OCI-LY1 (cell line): ENCODE measurements at regions not wholly inside any gene's neighbourhood (a gene's known extent, or its start where the extent isn't known, plus 50 kb on each side); places are given as distances from the start of the nearest gene placed in this dataset.

Experiments
- H2AFZ ChIP-seq: fragments of 200-600 bp; sonication (generic), shearing (Covaris generic); 2 replicates; pipeline ENCODE4 v1.6.0; 2014; ENCODE audit warnings: antibody characterized with exemption, mild to moderate bottlenecking, low read length
- H3F3A ChIP-seq: fragments of 200-600 bp; sonication (generic), shearing (Covaris generic); 2 replicates; pipeline ENCODE4 v1.6.0; 2014; ENCODE audit warnings: mild to moderate bottlenecking, antibody characterized with exemption, low read length, moderate library complexity; ENCODE audit not compliant: insufficient read depth
- H3K27ac ChIP-seq: fragments of 200-600 bp; sonication (generic); 2 replicates; pipeline ENCODE4 v1.5.1; 2014; ENCODE audit warnings: low read length, mixed run types, mild to moderate bottlenecking, low read depth; ENCODE audit not compliant: poor library complexity, severe bottlenecking
- H3K27me3 ChIP-seq: fragments of 200-600 bp; sonication (generic); 2 replicates; pipeline ENCODE4 v1.6.0; 2014; ENCODE audit warnings: antibody characterized with exemption, mild to moderate bottlenecking, low read length, moderate library complexity; ENCODE audit not compliant: insufficient read depth
- H3K36me3 ChIP-seq: fragments of 200-600 bp; sonication (generic); 2 replicates; pipeline ENCODE4 v1.6.1; 2014; ENCODE audit warnings: mild to moderate bottlenecking, antibody characterized with exemption, low read length, moderate library complexity, mixed read lengths; ENCODE audit not compliant: insufficient read depth
- H3K4me1 ChIP-seq: fragments of 200-600 bp; sonication (generic); 2 replicates; pipeline ENCODE4 v1.5.1; 2014; ENCODE audit warnings: mild to moderate bottlenecking, low read length, moderate library complexity; ENCODE audit not compliant: insufficient read depth, severe bottlenecking
- H3K4me2 ChIP-seq: fragments of 200-600 bp; sonication (generic), shearing (Covaris generic); 2 replicates; pipeline ENCODE4 v1.6.1; 2014; ENCODE audit warnings: low read length
- H3K4me3 ChIP-seq: fragments of 200-600 bp; sonication (generic); 2 replicates; pipeline ENCODE4 v1.5.1; 2014; ENCODE audit warnings: low read length, low read depth, mild to moderate bottlenecking, mixed read lengths; ENCODE audit not compliant: poor library complexity, severe bottlenecking
- H3K79me2 ChIP-seq: fragments of 200-600 bp; shearing (Covaris generic); 2 replicates; pipeline ENCODE4 v1.6.1; 2016; ENCODE audit warnings: mixed run types, low read length, mixed read lengths; ENCODE audit not compliant: insufficient read depth
- H3K9ac ChIP-seq: fragments of 200-600 bp; sonication (generic), shearing (Covaris generic); 2 replicates; pipeline ENCODE4 v1.6.1; 2014; ENCODE audit warnings: mild to moderate bottlenecking, low read length, mixed read lengths
- H3K9me2 ChIP-seq: fragments of 200-600 bp; sonication (generic), shearing (Covaris generic); 2 replicates; pipeline ENCODE4 v1.6.1; 2014; ENCODE audit warnings: low read depth, mild to moderate bottlenecking, low read length, mixed read lengths
- H3K9me3 ChIP-seq: fragments of 200-600 bp; shearing (Covaris generic); 2 replicates; pipeline ENCODE4 v1.6.1; 2014; ENCODE audit warnings: low read length, mixed read lengths
- H4K20me1 ChIP-seq: fragments of 200-600 bp; sonication (generic), shearing (Covaris generic); 2 replicates; pipeline ENCODE4 v1.6.0; 2016; ENCODE audit warnings: mild to moderate bottlenecking, low read length; ENCODE audit not compliant: insufficient read depth
- EZH2 ChIP-seq: fragments of 200-600 bp; sonication (generic), shearing (Covaris generic); IDR thresholded peaks from 2 replicates; pipeline ENCODE4 v1.8.0; 2017; ENCODE audit warnings: borderline replicate concordance, mixed run types, mild to moderate bottlenecking, antibody characterized with exemption, low read length, moderate library complexity, mixed read lengths
- TF ChIP-seq, protein P1 (sequence below): fragments of 200-600 bp; sonication (generic), shearing (Covaris generic); IDR thresholded peaks from 2 replicates; pipeline ENCODE4 v1.5.1; 2017; ENCODE audit warnings: mild to moderate bottlenecking, antibody characterized with exemption, low read length, moderate library complexity, mixed read lengths

DNA sequence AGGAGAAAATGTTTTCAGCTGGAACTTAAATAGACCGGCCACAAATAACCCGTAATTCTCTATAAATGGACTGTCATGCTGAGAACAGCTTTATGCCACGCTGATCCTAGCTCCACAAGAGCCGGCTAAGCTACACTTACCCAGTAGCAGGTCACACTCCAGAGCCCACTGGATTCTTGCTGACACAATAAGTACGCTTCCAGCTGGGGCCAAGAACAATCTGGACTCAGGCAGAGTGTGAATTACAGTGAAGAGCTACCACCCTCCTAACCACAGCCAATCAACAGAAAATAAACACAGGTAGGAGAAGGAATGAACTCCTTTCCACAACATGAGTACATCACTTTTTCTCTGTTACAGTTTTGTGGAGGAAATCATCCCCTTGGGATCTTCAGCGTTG, 531.3 kb downstream of the GALC start:
- H3K27me3 ChIP-seq: no peaks in the 10 kb centered on the region

DNA sequence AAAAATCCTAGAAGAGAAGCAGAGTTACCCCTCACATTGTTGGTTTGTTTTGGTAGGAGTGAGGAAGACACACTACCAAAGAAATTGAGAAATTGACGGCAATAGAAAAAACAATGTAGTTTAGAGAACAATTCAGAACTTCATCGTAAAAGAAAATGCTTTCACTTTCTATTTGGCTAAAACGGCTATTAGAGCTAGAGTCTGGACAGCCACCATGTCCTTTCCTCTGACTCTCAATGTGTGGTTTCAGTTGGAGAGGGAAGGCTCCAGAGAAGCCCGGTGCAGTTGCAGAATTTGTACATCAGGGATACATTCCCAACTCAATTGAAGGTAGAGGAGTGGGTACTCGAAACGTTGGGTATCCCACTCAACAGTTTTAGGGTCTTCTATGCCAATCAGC, 535.3 kb downstream of the GALC start:
- TF ChIP-seq, protein P1, sequence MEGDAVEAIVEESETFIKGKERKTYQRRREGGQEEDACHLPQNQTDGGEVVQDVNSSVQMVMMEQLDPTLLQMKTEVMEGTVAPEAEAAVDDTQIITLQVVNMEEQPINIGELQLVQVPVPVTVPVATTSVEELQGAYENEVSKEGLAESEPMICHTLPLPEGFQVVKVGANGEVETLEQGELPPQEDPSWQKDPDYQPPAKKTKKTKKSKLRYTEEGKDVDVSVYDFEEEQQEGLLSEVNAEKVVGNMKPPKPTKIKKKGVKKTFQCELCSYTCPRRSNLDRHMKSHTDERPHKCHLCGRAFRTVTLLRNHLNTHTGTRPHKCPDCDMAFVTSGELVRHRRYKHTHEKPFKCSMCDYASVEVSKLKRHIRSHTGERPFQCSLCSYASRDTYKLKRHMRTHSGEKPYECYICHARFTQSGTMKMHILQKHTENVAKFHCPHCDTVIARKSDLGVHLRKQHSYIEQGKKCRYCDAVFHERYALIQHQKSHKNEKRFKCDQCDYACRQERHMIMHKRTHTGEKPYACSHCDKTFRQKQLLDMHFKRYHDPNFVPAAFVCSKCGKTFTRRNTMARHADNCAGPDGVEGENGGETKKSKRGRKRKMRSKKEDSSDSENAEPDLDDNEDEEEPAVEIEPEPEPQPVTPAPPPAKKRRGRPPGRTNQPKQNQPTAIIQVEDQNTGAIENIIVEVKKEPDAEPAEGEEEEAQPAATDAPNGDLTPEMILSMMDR: no peak
- no peak for TF ChIP-seq EZH2
- Histone ChIP-seq H3K79me2 (no peaks in the 10 kb centered on the region), H3K4me1 (no peaks in the 10 kb centered on the region), H3K36me3 (no peaks in the 10 kb centered on the region), H3K9me2 (no peaks in the 10 kb centered on the region), H3F3A (no peaks in the 10 kb centered on the region), H3K27ac (no peak overlapping the region), H3K4me3 (no peak overlapping the region), H2AFZ (no peak overlapping the region), H3K4me2 (no peak overlapping the region; the same call in 1 of the 2 replicates), H3K9me3 (no peaks in the 10 kb centered on the region), H4K20me1 (no peaks in the 10 kb centered on the region), H3K9ac (no peak overlapping the region), H3K27me3 (no peaks in the 10 kb centered on the region)

More for the DNA sequence above, 531.3 kb downstream of the GALC start:
- Histone ChIP-seq H3K4me1 (no peaks in the 10 kb centered on the region), H3K79me2 (no peaks in the 10 kb centered on the region), H4K20me1 (no peaks in the 10 kb centered on the region), H3K27ac (no peak overlapping the region), H2AFZ (no peak overlapping the region), H3K4me3 (no peak overlapping the region), H3K9ac (no peak overlapping the region), H3K36me3 (no peaks in the 10 kb centered on the region), H3F3A (no peaks in the 10 kb centered on the region), H3K4me2 (no peak overlapping the region), H3K9me2 (no peaks in the 10 kb centered on the region), H3K9me3 (no peaks in the 10 kb centered on the region)
- no peak for TF ChIP-seq EZH2
- TF ChIP-seq, protein P1: no peak

DNA sequence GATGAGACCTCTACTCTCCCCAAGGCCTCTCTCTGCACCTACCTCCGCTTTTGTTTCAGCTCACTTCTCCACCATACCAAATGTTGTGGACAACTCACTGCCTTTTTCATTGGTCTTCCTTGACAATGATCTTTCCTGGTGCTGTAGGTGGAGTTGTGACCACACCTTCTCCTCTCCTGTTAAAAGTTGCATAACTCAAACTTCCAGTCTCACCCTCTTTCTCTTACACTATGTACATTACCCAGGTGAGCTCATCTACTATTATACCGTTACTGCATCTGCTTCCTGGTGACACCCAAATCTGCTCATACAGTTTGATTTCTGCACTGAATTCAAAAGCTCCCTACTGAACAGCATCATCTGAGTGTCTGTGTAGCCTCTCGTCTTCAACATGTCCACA, 542.8 kb downstream of the GALC start:
- Histone ChIP-seq H3K9ac (no peak overlapping the region), H3K4me3 (no peak overlapping the region), H3K36me3 (no peaks in the 10 kb centered on the region), H4K20me1 (no peaks in the 10 kb centered on the region), H3K4me2 (no peak overlapping the region), H3K9me2 (no peaks in the 10 kb centered on the region), H3K27ac (no peak overlapping the region), H3F3A (no peaks in the 10 kb centered on the region), H3K27me3 (no peaks in the 10 kb centered on the region), H2AFZ (no peak overlapping the region), H3K4me1 (no peaks in the 10 kb centered on the region), H3K9me3 (no peaks in the 10 kb centered on the region), H3K79me2 (no peaks in the 10 kb centered on the region)
- TF ChIP-seq, protein P1: no peak
- TF ChIP-seq EZH2: no peak
